ENCODE measurements at regions not wholly inside any gene's neighbourhood (a gene's known extent, or its start where the extent isn't known, plus 50 kb on each side); places are given as distances from the start of the nearest gene placed in this dataset.

DNA sequence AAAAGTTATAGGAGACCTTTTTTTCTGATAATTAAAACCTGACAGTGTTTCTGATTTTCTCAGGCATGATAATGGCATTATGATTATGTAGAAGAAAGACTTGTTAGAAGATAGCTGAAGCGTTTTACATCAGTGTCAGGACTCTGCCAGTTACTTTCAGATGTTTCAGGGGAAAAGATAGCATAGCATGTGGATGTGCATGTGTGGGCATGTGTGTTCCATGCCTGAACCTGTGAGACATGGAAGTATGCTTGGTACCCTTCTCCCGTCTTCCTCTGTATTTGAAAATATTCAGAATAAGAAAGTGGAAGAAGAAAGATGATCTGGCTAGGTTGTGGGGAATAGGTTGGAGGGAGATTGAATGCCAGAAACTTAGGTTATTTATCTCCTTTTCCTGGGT lies 113.1 kb upstream of the PCAT7 start:
- TF ChIP-seq EZH2phosphoT487 (IDR thresholded peaks at IDR 0.05; ENCODE audit: insufficient read depth, low read depth) = no peak
- TF ChIP-seq EZH2 (IDR thresholded peaks at IDR 0.05; ENCODE audit: insufficient read depth, poor library complexity, severe bottlenecking) = no peak

Data from GM23248 (cell line).